ENCODE measurements at regions not wholly inside any gene's neighbourhood (a gene's known extent, or its start where the extent isn't known, plus 50 kb on each side); places are given as distances from the start of the nearest gene placed in this dataset.

GRCh38 chr6:119896806-119897205, 547.2 kb upstream of the MAN1A1 start:
- ATAC-seq, result no peak
- TF ChIP-seq CTCF (IDR thresholded peaks at IDR 0.05) (no peak), POLR2A (IDR thresholded peaks at IDR 0.05) (no peak)
- no peak for DNase-seq
- Histone ChIP-seq H3K4me1 (no peaks in the 10 kb centered on the region), H3K4me3 (no peak overlapping the region), H3K36me3 (replicated peaks in 1 of 2; ENCODE audit: insufficient read depth in 1 of 2, low read depth in 2 of 2) (no peaks in the 10 kb centered on the region), H3K27ac (no peak overlapping the region), H3K9me3 (no peaks in the 10 kb centered on the region), H3K27me3 (no peaks in the 10 kb centered on the region)
- 81 to 88% methylated on average over 1 of the region's 1 CpG for WGBS, 2 donors
- intact Hi-C loops (cut with DNase I), result no loop called here

GRCh38 chr6:119895626-119896025, 546.1 kb upstream of the MAN1A1 start:
- Histone ChIP-seq H3K4me1 (no peaks in the 10 kb centered on the region), H3K27ac (no peak overlapping the region), H3K27me3 (no peaks in the 10 kb centered on the region), H3K36me3 (replicated peaks in 1 of 2; ENCODE audit: insufficient read depth in 1 of 2, low read depth in 2 of 2) (no peaks in the 10 kb centered on the region), H3K9me3 (no peaks in the 10 kb centered on the region), H3K4me3 (no peak overlapping the region)
- no peak for DNase-seq
- 74 to 87% methylated on average over 2 of the region's 2 CpGs for WGBS, 2 donors
- intact Hi-C loops (cut with DNase I), result no loop called here
- TF ChIP-seq POLR2A (IDR thresholded peaks at IDR 0.05), result no peak
- no peak for TF ChIP-seq CTCF (IDR thresholded peaks at IDR 0.05)
- ATAC-seq, result no peak

DNA sequence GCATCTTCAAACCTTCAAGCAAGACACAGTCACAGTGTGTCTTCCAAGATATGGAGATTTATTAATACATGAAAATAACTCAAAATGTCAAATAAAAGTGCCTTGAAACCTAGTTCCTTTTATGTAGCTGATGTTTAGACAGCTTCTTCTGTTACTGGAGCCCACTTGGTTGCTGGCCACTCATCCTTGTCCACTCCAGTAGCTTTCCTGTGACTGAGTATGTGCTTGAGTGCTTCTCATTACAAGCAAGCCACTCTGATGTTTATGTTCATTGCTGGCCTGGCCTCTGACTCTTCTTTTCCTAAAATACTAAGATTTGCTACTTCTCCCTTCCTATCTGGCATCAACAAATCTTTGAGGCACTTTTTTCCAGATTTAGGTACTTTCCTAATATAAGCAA, 545.2 kb upstream of the MAN1A1 start:
- H3K27ac ChIP-seq, result no peak overlapping the region
- H3K9me3 ChIP-seq, result no peaks in the 10 kb centered on the region
- no peaks in the 10 kb centered on the region for H3K36me3 ChIP-seq (replicated peaks in 1 of 2; ENCODE audit: insufficient read depth in 1 of 2, low read depth in 2 of 2)
- H3K4me3 ChIP-seq, result no peak overlapping the region
- H3K27me3 ChIP-seq, result no peaks in the 10 kb centered on the region
- no peak for DNase-seq
- no peaks in the 10 kb centered on the region for H3K4me1 ChIP-seq
- no peak for ATAC-seq
- TF ChIP-seq CTCF (IDR thresholded peaks at IDR 0.05), result no peak
- TF ChIP-seq POLR2A (IDR thresholded peaks at IDR 0.05), result no peak
- intact Hi-C loops (cut with DNase I), result no loop called here

- H3K4me3 ChIP-seq, result no peak overlapping the region
- DNase-seq, result no peak
- intact Hi-C loops (cut with DNase I), result no loop called here
- ATAC-seq, result no peak
- no peaks in the 10 kb centered on the region for H3K9me3 ChIP-seq
- no peak for TF ChIP-seq POLR2A (IDR thresholded peaks at IDR 0.05)
- no peak for TF ChIP-seq CTCF (IDR thresholded peaks at IDR 0.05)
- no peaks in the 10 kb centered on the region for H3K27me3 ChIP-seq
- 83 to 87% methylated on average over 4 of the region's 4 CpGs for WGBS, 2 donors
- no peaks in the 10 kb centered on the region for H3K4me1 ChIP-seq
- H3K36me3 ChIP-seq (replicated peaks in 1 of 2; ENCODE audit: insufficient read depth in 1 of 2, low read depth in 2 of 2), result no peaks in the 10 kb centered on the region
- no peak overlapping the region for H3K27ac ChIP-seq
Observed at GRCh38 chr6:119891644-119892043, 542.1 kb upstream of the MAN1A1 start.

- no peak overlapping the region for H3K27ac ChIP-seq
- no peaks in the 10 kb centered on the region for H3K27me3 ChIP-seq
- DNase-seq (no peak), ATAC-seq (no peak)
- H3K36me3 ChIP-seq (replicated peaks in 1 of 2; ENCODE audit: insufficient read depth in 1 of 2, low read depth in 2 of 2), result no peaks in the 10 kb centered on the region
- intact Hi-C loops (cut with DNase I), result no loop called here
- TF ChIP-seq CTCF (IDR thresholded peaks at IDR 0.05) (no peak), POLR2A (IDR thresholded peaks at IDR 0.05) (no peak)
- H3K4me3 ChIP-seq, result no peak overlapping the region
- no peaks in the 10 kb centered on the region for H3K4me1 ChIP-seq
- WGBS, 2 donors, result 81 to 84% methylated on average over 1 of the region's 1 CpG
- H3K9me3 ChIP-seq, result no peaks in the 10 kb centered on the region
Observed at GRCh38 chr6:119891206-119891605, 541.6 kb upstream of the MAN1A1 start.

Data from body of pancreas (tissue), 4 donors.